B cell (primary cell): ENCODE measurements at regions not wholly inside any gene's neighbourhood (a gene's known extent, or its start where the extent isn't known, plus 50 kb on each side); places are given as distances from the start of the nearest gene placed in this dataset.

ENCODE experiments used
- ATAC-seq: fragments of 200-7000 bp; cut with Tn5 transposase; one replicate; pipeline ENCODE4 v1.10.0; 2021; ENCODE audit warnings: low read depth, mild to moderate bottlenecking, moderate number of reproducible peaks, moderate library complexity
- CTCF ChIA-PET: fragments of 350-600 bp; sonication (Branson Sonifier 250); formaldehyde crosslinking; loops from one replicate; lab custom pipeline; 2021; ENCODE audit warnings: antibody characterized with exemption, inconsistent platforms; lab: Charles Lee
- POLR2A ChIA-PET: fragments of 350-600 bp; sonication (Branson Sonifier 250); formaldehyde crosslinking; loops from one replicate; lab custom pipeline; 2021; ENCODE audit warnings: antibody characterized with exemption; lab: Charles Lee
- DNase-seq: peaks from one replicate; pipeline ENCODE4 v3.0.0; 2013
- H2AFZ ChIP-seq: 2 replicates; pipeline ENCODE4 v1.6.1; 2012; ENCODE audit warnings: mild to moderate bottlenecking, low read depth, low read length; ENCODE audit not compliant: insufficient read depth, poor library complexity, severe bottlenecking
- H3K27ac ChIP-seq, 2 donors: 1 replicate in 1 of 2; 2 replicates in 1 of 2; pipeline ENCODE4 v1.5.1; 2012 to 2013; ENCODE audit warnings: low read length in 2 of 2, mild to moderate bottlenecking in 2 of 2, moderate library complexity in 1 of 2
- H3K27me3 ChIP-seq, 4 experiments: fragments of 200-600 bp in 1 of 4; sonication (generic) in 1 of 4; replicated peaks in 1 of 4; 1 replicate in 2 of 4; 2 replicates in 2 of 4; pipeline versions ENCODE4 v1.6.1 to v1.7.0; 2013 to 2016; ENCODE audit warnings: low read length in 3 of 4, mild to moderate bottlenecking in 2 of 4, mixed read lengths in 1 of 4, moderate library complexity in 1 of 4; ENCODE audit not compliant: insufficient read depth in 4 of 4, control insufficient read depth in 3 of 4; ENCODE audit errors: control extremely low read depth in 1 of 4
- H3K36me3 ChIP-seq, 2 experiments: replicated peaks in 1 of 2; 1 replicate in 1 of 2; 2 replicates in 1 of 2; pipeline versions ENCODE4 v1.6.1 to v1.7.1; 2013; ENCODE audit warnings: low read length in 1 of 2; ENCODE audit not compliant: insufficient read depth in 2 of 2, control insufficient read depth in 1 of 2; ENCODE audit errors: control extremely low read depth in 1 of 2, extremely low read depth in 1 of 2
- H3K4me1 ChIP-seq, 2 donors: fragments of 200-600 bp in 1 of 2; sonication (generic) in 1 of 2; 1 replicate in 1 of 2; 2 replicates in 1 of 2; pipeline versions ENCODE4 v1.5.1 to v1.6.1; 2013 to 2017; ENCODE audit warnings: low read length in 2 of 2; ENCODE audit not compliant: control insufficient read depth in 2 of 2, insufficient read depth in 2 of 2
- H3K4me2 ChIP-seq: replicated peaks from 2 replicates; pipeline ENCODE3; 2012; ENCODE audit warnings: mild to moderate bottlenecking, low read depth, low read length; ENCODE audit not compliant: poor library complexity, severe bottlenecking
- H3K4me3 ChIP-seq, 5 experiments: fragments of 200-600 bp in 1 of 5; sonication (generic) in 1 of 5; 1 replicate in 3 of 5; 2 replicates in 2 of 5; pipeline versions ENCODE4 v1.5.1 to v1.7.0; 2011 to 2016; ENCODE audit warnings: low read length in 4 of 5, mild to moderate bottlenecking in 4 of 5, low read depth in 2 of 5, control low read depth in 1 of 5, moderate library complexity in 1 of 5; ENCODE audit not compliant: insufficient read depth in 1 of 5; ENCODE audit errors: control extremely low read depth in 1 of 5, extremely low read depth in 1 of 5
- H3K79me2 ChIP-seq: fragments of 200-600 bp; sonication (generic); one replicate; pipeline ENCODE4 v1.6.0; 2016; ENCODE audit warnings: low read length; ENCODE audit not compliant: control insufficient read depth, insufficient read depth
- H3K9ac ChIP-seq: fragments of 200-600 bp; sonication (generic); 2 replicates; pipeline ENCODE4 v1.6.1; 2017; ENCODE audit warnings: mild to moderate bottlenecking, low read length, moderate library complexity
- H3K9me3 ChIP-seq, 3 donors: one replicate each; pipeline versions ENCODE4 v1.6.1 to v1.7.1; 2013; ENCODE audit warnings: low read length in 2 of 3; ENCODE audit not compliant: control insufficient read depth in 2 of 3, insufficient read depth in 1 of 3; ENCODE audit errors: control extremely low read depth in 1 of 3
- H4K20me1 ChIP-seq: 2 replicates; pipeline ENCODE4 v1.6.0; 2012; ENCODE audit warnings: mild to moderate bottlenecking, low read length; ENCODE audit not compliant: insufficient read depth, control insufficient read depth, poor library complexity, severe bottlenecking
- H3K27ac Mint-ChIP-seq: one replicate; pipeline ENCODE4 v1.8.0; 2021; ENCODE audit warnings: mixed read lengths
- H3K27me3 Mint-ChIP-seq: one replicate; pipeline ENCODE4 v1.8.0; 2021; ENCODE audit warnings: mixed read lengths
- H3K4me1 Mint-ChIP-seq: one replicate; pipeline ENCODE4 v1.8.0; 2021; ENCODE audit warnings: mixed read lengths
- H3K4me3 Mint-ChIP-seq: one replicate; pipeline ENCODE4 v1.8.0; 2021; ENCODE audit warnings: mixed read lengths
- H3K9me3 Mint-ChIP-seq: one replicate; pipeline ENCODE4 v1.8.0; 2022; ENCODE audit warnings: mixed read lengths; ENCODE audit not compliant: insufficient read depth
- EZH2 ChIP-seq: IDR thresholded peaks from 2 replicates; pipeline ENCODE4 v1.6.1; 2012; ENCODE audit warnings: borderline replicate concordance, low read depth, mild to moderate bottlenecking, moderate library complexity, low read length; ENCODE audit not compliant: insufficient read depth, poor library complexity, severe bottlenecking
- WGBS: methylation state at CpG from one replicate; pipeline ENCODE4 v1.1.5; 2013; ENCODE audit warnings: missing lambda C conversion rate; ENCODE audit not compliant: insufficient coverage; 5-methylcytosine and 5-hydroxymethylcytosine counted together
- intact Hi-C: fragments of 100-400 bp; cut with micrococcal nuclease; formaldehyde crosslinking; loops from one replicate; pipeline ENCODE4 v1.10.0; 2022
- TF ChIP-seq, protein P1 (sequence below): fragments of 200-600 bp; IDR thresholded peaks from one replicate; pipeline ENCODE4 v1.8.0; 2022; ENCODE audit warnings: antibody characterized with exemption, mild to moderate bottlenecking

DNA sequence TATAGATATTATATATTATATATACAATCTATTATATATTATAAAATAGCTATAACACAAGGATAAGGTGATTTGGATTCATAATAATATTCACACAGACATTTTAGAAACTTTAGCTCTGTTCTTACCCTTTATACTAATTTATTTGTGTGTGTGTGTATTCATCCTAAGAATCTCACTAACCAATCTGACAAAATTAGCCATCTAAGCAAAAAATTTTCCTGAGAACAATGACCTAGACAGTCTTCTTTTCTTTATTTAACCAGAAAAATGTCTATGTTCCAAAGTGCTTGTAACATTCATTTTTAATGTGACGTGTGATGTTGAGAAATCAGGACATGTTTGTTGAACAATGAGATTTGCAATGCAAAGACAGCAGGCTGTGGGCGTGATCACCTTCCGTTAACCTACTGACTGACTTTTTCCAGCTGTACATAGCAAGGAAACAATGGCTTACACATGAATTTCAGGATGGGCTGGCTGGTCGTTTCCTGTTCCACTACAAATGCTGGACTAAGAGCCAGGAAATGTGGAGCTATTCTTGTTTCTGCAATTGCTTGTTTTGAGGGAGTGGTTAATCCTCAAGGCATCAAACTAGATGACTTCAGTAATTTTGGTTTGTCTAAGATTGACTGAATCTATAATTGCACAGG, 634.6 kb upstream of the ARGLU1 start:
- Histone ChIP-seq H3K36me3 (no peaks in the 10 kb centered on the region), H3K4me1 (no peaks in the 10 kb centered on the region), H2AFZ (no peak overlapping the region), H3K27ac (no peak overlapping the region), H3K9me3 (no peaks in the 10 kb centered on the region), H3K4me2 (no peak overlapping the region), H3K4me3 (no peak overlapping the region), H3K79me2 (no peaks in the 10 kb centered on the region), H4K20me1 (no peaks in the 10 kb centered on the region), H3K9ac (no peak overlapping the region), H3K27me3 (no peaks in the 10 kb centered on the region)
- TF ChIP-seq EZH2, result no peak
- TF ChIP-seq, protein P1, sequence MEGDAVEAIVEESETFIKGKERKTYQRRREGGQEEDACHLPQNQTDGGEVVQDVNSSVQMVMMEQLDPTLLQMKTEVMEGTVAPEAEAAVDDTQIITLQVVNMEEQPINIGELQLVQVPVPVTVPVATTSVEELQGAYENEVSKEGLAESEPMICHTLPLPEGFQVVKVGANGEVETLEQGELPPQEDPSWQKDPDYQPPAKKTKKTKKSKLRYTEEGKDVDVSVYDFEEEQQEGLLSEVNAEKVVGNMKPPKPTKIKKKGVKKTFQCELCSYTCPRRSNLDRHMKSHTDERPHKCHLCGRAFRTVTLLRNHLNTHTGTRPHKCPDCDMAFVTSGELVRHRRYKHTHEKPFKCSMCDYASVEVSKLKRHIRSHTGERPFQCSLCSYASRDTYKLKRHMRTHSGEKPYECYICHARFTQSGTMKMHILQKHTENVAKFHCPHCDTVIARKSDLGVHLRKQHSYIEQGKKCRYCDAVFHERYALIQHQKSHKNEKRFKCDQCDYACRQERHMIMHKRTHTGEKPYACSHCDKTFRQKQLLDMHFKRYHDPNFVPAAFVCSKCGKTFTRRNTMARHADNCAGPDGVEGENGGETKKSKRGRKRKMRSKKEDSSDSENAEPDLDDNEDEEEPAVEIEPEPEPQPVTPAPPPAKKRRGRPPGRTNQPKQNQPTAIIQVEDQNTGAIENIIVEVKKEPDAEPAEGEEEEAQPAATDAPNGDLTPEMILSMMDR, result no peak
- no peak overlapping the region for H3K4me3 Mint-ChIP-seq
- no peaks in the 10 kb centered on the region for H3K9me3 Mint-ChIP-seq
- DNase-seq (no peak), ATAC-seq (no peak)
- ChIA-PET POLR2A (no interaction called here), CTCF (interaction anchor here (3.5 kb wide), 1 partner anchor 10 kb away, joined by 17 read pairs; no protein-coding TSS in a partner anchor)
- intact Hi-C loops, result no loop called here
- H3K4me1 Mint-ChIP-seq, result no peaks in the 10 kb centered on the region
- H3K27ac Mint-ChIP-seq, result no peak overlapping the region
- WGBS, result 89% methylated on average over 3 of the region's 4 CpGs
- H3K27me3 Mint-ChIP-seq, result no peaks in the 10 kb centered on the region

GRCh38 chr13:107200491-107200890, 632.6 kb upstream of the ARGLU1 start:
- H3K27ac ChIP-seq, result no peak overlapping the region
- Mint-ChIP-seq H3K4me1 (no peaks in the 10 kb centered on the region), H3K27ac (no peak overlapping the region), H3K27me3 (no peaks in the 10 kb centered on the region), H3K9me3 (no peaks in the 10 kb centered on the region), H3K4me3 (no peak overlapping the region)
- intact Hi-C loops, result no loop called here
- no peaks in the 10 kb centered on the region for H3K27me3 ChIP-seq
- DNase-seq (no peak), ATAC-seq (no peak)
- no peak overlapping the region for H2AFZ ChIP-seq
- no peak for TF ChIP-seq EZH2
- TF ChIP-seq, protein P1, result no peak
- ChIA-PET CTCF (interaction anchor here (0.6 kb wide), 1 partner anchor 217 kb away, joined by 3 read pairs; no protein-coding TSS in a partner anchor), POLR2A (no interaction called here)
- H3K36me3 ChIP-seq, result no peaks in the 10 kb centered on the region
- H3K4me3 ChIP-seq, result no peak overlapping the region
- H3K79me2 ChIP-seq, result no peaks in the 10 kb centered on the region
- no peaks in the 10 kb centered on the region for H3K9me3 ChIP-seq
- no peaks in the 10 kb centered on the region for H3K4me1 ChIP-seq
- no peaks in the 10 kb centered on the region for H4K20me1 ChIP-seq
- H3K4me2 ChIP-seq, result no peak overlapping the region
- WGBS, result 91% methylated on average over 3 of the region's 6 CpGs
- no peak overlapping the region for H3K9ac ChIP-seq
